ENCODE measurements at regions not wholly inside any gene's neighbourhood (a gene's known extent, or its start where the extent isn't known, plus 50 kb on each side); places are given as distances from the start of the nearest gene placed in this dataset.

GRCh38 chr1:81430955-81431623 lies 369.6 kb upstream of the ADGRL2 start:
- TF ChIP-seq CTCF (IDR thresholded peaks at IDR 0.05; ENCODE audit: low read length), result no peak
- no peak for TF ChIP-seq EZH2phosphoT487 (IDR thresholded peaks at IDR 0.05; ENCODE audit: low read length)

All from MM.1S (cell line).